ENCODE measurements at regions not wholly inside any gene's neighbourhood (a gene's known extent, or its start where the extent isn't known, plus 50 kb on each side); places are given as distances from the start of the nearest gene placed in this dataset.

DNA sequence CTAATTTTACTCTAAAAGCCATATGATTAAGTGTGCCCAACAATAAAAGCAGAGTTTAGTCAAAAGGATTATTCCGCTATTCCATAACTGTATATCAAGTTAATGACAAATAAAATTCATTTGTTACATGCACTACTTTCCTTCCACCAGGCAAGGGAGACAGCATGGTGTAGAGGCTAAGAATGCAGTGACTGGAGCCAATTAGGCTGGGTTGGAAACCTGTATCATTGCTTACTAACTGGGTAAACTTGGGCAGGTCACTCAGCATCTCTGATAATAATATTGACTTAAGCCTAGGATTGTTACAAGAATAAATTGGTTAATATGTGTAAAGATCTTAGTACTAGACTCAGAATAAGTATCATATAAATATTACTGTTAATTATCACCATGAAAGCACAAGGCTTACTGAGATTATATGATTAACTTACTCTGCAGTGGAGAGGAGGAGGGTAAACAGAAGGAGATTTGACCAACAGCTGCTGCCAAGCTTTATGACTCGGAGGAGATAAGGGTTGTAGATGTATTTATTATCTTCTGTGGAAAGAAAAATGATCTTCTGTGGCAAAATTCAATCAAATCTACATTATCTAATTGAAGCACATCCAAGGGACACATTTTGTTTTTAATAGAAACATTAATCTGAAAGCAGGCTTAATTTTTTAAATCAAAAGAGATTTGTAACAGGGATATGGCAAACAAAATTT is 1459.9 kb downstream of the GRIK2 start:
- no peaks in the 10 kb centered on the region for H3K9me2 ChIP-seq (ENCODE audit: insufficient read depth, low read length)
- no peaks in the 10 kb centered on the region for H3K9me3 ChIP-seq (ENCODE audit: low read length)
- no peaks in the 10 kb centered on the region for H3K27me3 ChIP-seq (ENCODE audit: insufficient read depth, low read depth, low read length)
- H3K36me3 ChIP-seq (ENCODE audit: insufficient read depth, low read length), result no peaks in the 10 kb centered on the region
- no peaks in the 10 kb centered on the region for H3K79me2 ChIP-seq (replicated peaks; ENCODE audit: insufficient read depth, low read length)
- no peaks in the 10 kb centered on the region for H4K20me1 ChIP-seq (ENCODE audit: insufficient read depth)
- H3K4me2 ChIP-seq (ENCODE audit: low read length), result no peak overlapping the region
- no peak overlapping the region for H3K9ac ChIP-seq (ENCODE audit: low read length)
- TF ChIP-seq EZH2 (IDR thresholded peaks at IDR 0.05; ENCODE audit: borderline replicate concordance, insufficient read depth, low read length, poor library complexity, severe bottlenecking), result no peak
- no peaks in the 10 kb centered on the region for H3F3A ChIP-seq (ENCODE audit: insufficient read depth, low read length, poor library complexity, severe bottlenecking)
- no peak overlapping the region for H3K27ac ChIP-seq (ENCODE audit: low read length)
- H3K4me3 ChIP-seq (ENCODE audit: low read length), result no peak overlapping the region
- H2AFZ ChIP-seq (ENCODE audit: low read depth, low read length), result no peak overlapping the region

GRCh38 chr6:102848796-102849195 is 1455.3 kb downstream of the GRIK2 start:
- H3K4me3 ChIP-seq (ENCODE audit: low read length), result no peak overlapping the region
- no peak overlapping the region for H3K27ac ChIP-seq (ENCODE audit: low read length)
- H3K79me2 ChIP-seq (replicated peaks; ENCODE audit: insufficient read depth, low read length), result no peaks in the 10 kb centered on the region
- no peaks in the 10 kb centered on the region for H3K27me3 ChIP-seq (ENCODE audit: insufficient read depth, low read depth, low read length)
- H3K9me3 ChIP-seq (ENCODE audit: low read length), result no peaks in the 10 kb centered on the region
- no peak overlapping the region for H3K9ac ChIP-seq (ENCODE audit: low read length)
- no peaks in the 10 kb centered on the region for H4K20me1 ChIP-seq (ENCODE audit: insufficient read depth)
- H2AFZ ChIP-seq (ENCODE audit: low read depth, low read length), result no peak overlapping the region
- no peaks in the 10 kb centered on the region for H3K9me2 ChIP-seq (ENCODE audit: insufficient read depth, low read length)
- TF ChIP-seq EZH2 (IDR thresholded peaks at IDR 0.05; ENCODE audit: borderline replicate concordance, insufficient read depth, low read length, poor library complexity, severe bottlenecking) (no peak), EP300 (conservative IDR thresholded peaks at IDR 0.05; ENCODE audit: poor library complexity, severe bottlenecking) (no peak), SMC3 (conservative IDR thresholded peaks at IDR 0.05; ENCODE audit: poor library complexity) (no peak), RAD21 (conservative IDR thresholded peaks at IDR 0.05) (no peak), POLR2AphosphoS5 (IDR thresholded peaks at IDR 0.05) (no peak), TAF1 (IDR thresholded peaks at IDR 0.05; ENCODE audit: low read depth) (no peak), MXI1 (conservative IDR thresholded peaks at IDR 0.05; ENCODE audit: poor library complexity, severe bottlenecking) (no peak)
- TF ChIP-seq, protein P1, sequence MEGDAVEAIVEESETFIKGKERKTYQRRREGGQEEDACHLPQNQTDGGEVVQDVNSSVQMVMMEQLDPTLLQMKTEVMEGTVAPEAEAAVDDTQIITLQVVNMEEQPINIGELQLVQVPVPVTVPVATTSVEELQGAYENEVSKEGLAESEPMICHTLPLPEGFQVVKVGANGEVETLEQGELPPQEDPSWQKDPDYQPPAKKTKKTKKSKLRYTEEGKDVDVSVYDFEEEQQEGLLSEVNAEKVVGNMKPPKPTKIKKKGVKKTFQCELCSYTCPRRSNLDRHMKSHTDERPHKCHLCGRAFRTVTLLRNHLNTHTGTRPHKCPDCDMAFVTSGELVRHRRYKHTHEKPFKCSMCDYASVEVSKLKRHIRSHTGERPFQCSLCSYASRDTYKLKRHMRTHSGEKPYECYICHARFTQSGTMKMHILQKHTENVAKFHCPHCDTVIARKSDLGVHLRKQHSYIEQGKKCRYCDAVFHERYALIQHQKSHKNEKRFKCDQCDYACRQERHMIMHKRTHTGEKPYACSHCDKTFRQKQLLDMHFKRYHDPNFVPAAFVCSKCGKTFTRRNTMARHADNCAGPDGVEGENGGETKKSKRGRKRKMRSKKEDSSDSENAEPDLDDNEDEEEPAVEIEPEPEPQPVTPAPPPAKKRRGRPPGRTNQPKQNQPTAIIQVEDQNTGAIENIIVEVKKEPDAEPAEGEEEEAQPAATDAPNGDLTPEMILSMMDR (IDR thresholded peaks at IDR 0.05; ENCODE audit: poor library complexity, severe bottlenecking), result no peak
- TF ChIP-seq, protein P2, sequence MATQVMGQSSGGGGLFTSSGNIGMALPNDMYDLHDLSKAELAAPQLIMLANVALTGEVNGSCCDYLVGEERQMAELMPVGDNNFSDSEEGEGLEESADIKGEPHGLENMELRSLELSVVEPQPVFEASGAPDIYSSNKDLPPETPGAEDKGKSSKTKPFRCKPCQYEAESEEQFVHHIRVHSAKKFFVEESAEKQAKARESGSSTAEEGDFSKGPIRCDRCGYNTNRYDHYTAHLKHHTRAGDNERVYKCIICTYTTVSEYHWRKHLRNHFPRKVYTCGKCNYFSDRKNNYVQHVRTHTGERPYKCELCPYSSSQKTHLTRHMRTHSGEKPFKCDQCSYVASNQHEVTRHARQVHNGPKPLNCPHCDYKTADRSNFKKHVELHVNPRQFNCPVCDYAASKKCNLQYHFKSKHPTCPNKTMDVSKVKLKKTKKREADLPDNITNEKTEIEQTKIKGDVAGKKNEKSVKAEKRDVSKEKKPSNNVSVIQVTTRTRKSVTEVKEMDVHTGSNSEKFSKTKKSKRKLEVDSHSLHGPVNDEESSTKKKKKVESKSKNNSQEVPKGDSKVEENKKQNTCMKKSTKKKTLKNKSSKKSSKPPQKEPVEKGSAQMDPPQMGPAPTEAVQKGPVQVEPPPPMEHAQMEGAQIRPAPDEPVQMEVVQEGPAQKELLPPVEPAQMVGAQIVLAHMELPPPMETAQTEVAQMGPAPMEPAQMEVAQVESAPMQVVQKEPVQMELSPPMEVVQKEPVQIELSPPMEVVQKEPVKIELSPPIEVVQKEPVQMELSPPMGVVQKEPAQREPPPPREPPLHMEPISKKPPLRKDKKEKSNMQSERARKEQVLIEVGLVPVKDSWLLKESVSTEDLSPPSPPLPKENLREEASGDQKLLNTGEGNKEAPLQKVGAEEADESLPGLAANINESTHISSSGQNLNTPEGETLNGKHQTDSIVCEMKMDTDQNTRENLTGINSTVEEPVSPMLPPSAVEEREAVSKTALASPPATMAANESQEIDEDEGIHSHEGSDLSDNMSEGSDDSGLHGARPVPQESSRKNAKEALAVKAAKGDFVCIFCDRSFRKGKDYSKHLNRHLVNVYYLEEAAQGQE (IDR thresholded peaks at IDR 0.05; ENCODE audit: borderline replicate concordance), result no peak
- no peaks in the 10 kb centered on the region for H3K36me3 ChIP-seq (ENCODE audit: insufficient read depth, low read length)
- no peaks in the 10 kb centered on the region for H3F3A ChIP-seq (ENCODE audit: insufficient read depth, low read length, poor library complexity, severe bottlenecking)
- no peak overlapping the region for H3K4me2 ChIP-seq (ENCODE audit: low read length)
